Neural cell (in vitro differentiated cells): ENCODE measurements at regions not wholly inside any gene's neighbourhood (a gene's known extent, or its start where the extent isn't known, plus 50 kb on each side); places are given as distances from the start of the nearest gene placed in this dataset.

Source experiments
- H2AFZ ChIP-seq: fragments of 200-600, 300-800 bp; sonication (generic), shearing (Covaris generic); 2 replicates; pipeline ENCODE4 v1.6.0; 2014; ENCODE audit warnings: low read depth, mild to moderate bottlenecking, antibody characterized with exemption, low read length, moderate library complexity
- H3F3A ChIP-seq: fragments of 200-600 bp; shearing (Covaris generic); 2 replicates; pipeline ENCODE4 v1.6.1; 2016; ENCODE audit warnings: mild to moderate bottlenecking, moderate library complexity, mixed read lengths, antibody characterized with exemption, low read length; ENCODE audit not compliant: insufficient read depth, poor library complexity, severe bottlenecking
- H3K27ac ChIP-seq: fragments of 200-600, 300-800 bp; sonication (generic), shearing (Covaris generic); 2 replicates; pipeline ENCODE4 v1.5.1; 2014; ENCODE audit warnings: mild to moderate bottlenecking, low read length, moderate library complexity
- H3K27me3 ChIP-seq: fragments of 300-800, 200-600 bp; sonication (generic), shearing (Covaris generic); 2 replicates; pipeline ENCODE4 v1.6.0; 2014; ENCODE audit warnings: mild to moderate bottlenecking, low read depth, low read length, moderate library complexity; ENCODE audit not compliant: insufficient read depth
- H3K36me3 ChIP-seq: fragments of 300-800, 200-600 bp; sonication (generic), shearing (Covaris generic); 2 replicates; pipeline ENCODE4 v1.5.1; 2014; ENCODE audit warnings: mild to moderate bottlenecking, antibody characterized with exemption, low read length, moderate library complexity; ENCODE audit not compliant: insufficient read depth
- H3K4me2 ChIP-seq: fragments of 300-800, 200-600 bp; sonication (generic), shearing (Covaris generic); 2 replicates; pipeline ENCODE4 v1.6.0; 2014; ENCODE audit warnings: mild to moderate bottlenecking, low read length
- H3K4me3 ChIP-seq: fragments of 300-800, 200-600 bp; sonication (generic), shearing (Covaris generic); 2 replicates; pipeline ENCODE4 v1.5.1; 2014; ENCODE audit warnings: mild to moderate bottlenecking, low read length, moderate library complexity
- H3K79me2 ChIP-seq: fragments of 200-600 bp; shearing (Covaris generic); replicated peaks from 2 replicates; pipeline ENCODE4 v1.6.0; 2014; ENCODE audit warnings: mild to moderate bottlenecking, low read length, moderate library complexity; ENCODE audit not compliant: insufficient read depth
- H3K9ac ChIP-seq: fragments of 300-800, 200-600 bp; sonication (generic), shearing (Covaris generic); 2 replicates; pipeline ENCODE4 v1.6.1; 2016; ENCODE audit warnings: mild to moderate bottlenecking, low read length, mixed read lengths
- H3K9me2 ChIP-seq: fragments of 200-600 bp; shearing (Covaris generic); 2 replicates; pipeline ENCODE4 v1.6.1; 2016; ENCODE audit warnings: mild to moderate bottlenecking, low read length, mixed read lengths; ENCODE audit not compliant: insufficient read depth
- H3K9me3 ChIP-seq: fragments of 200-600, 300-800 bp; sonication (generic), shearing (Covaris generic); 2 replicates; pipeline ENCODE4 v1.6.1; 2016; ENCODE audit warnings: mild to moderate bottlenecking, mixed run types, low read length, moderate library complexity, mixed read lengths
- H4K20me1 ChIP-seq: fragments of 200-600 bp; shearing (Covaris generic); 2 replicates; pipeline ENCODE4 v1.6.1; 2016; ENCODE audit warnings: mild to moderate bottlenecking, mixed run types; ENCODE audit not compliant: insufficient read depth
- CTCF ChIP-seq: fragments of 450-650 bp; IDR thresholded peaks from 2 replicates; pipeline ENCODE4 v1.5.1; 2014; ENCODE audit warnings: antibody characterized with exemption, mild to moderate bottlenecking, moderate library complexity; ENCODE audit not compliant: poor library complexity, severe bottlenecking
- EZH2 ChIP-seq: fragments of 200-600, 300-800 bp; shearing (Covaris generic), sonication (generic); IDR thresholded peaks from 2 replicates; pipeline ENCODE4 v1.6.1; 2014; ENCODE audit warnings: antibody characterized with exemption, low read length, borderline replicate concordance, mild to moderate bottlenecking; ENCODE audit not compliant: insufficient read depth, poor library complexity, severe bottlenecking
- MXI1 ChIP-seq: fragments of 450-650 bp; conservative IDR thresholded peaks from 2 replicates; pipeline ENCODE4 v1.6.1; 2014; ENCODE audit warnings: antibody characterized with exemption, mild to moderate bottlenecking; ENCODE audit not compliant: poor library complexity, severe bottlenecking
- RAD21 ChIP-seq: fragments of 450-650 bp; conservative IDR thresholded peaks from 2 replicates; pipeline ENCODE4 v1.6.1; 2014; ENCODE audit warnings: antibody characterized with exemption, mild to moderate bottlenecking, moderate library complexity
- REST ChIP-seq: IDR thresholded peaks from 2 replicates; pipeline ENCODE4 v1.6.1; 2012; ENCODE audit warnings: borderline replicate concordance

- Histone ChIP-seq H3K36me3 (no peaks in the 10 kb centered on the region), H3F3A (no peaks in the 10 kb centered on the region), H3K4me3 (no peak overlapping the region), H3K27me3 (no peaks in the 10 kb centered on the region), H3K27ac (no peak overlapping the region), H4K20me1 (no peaks in the 10 kb centered on the region), H3K9ac (no peak overlapping the region), H3K79me2 (no peaks in the 10 kb centered on the region), H3K9me2 (no peaks in the 10 kb centered on the region), H3K4me2 (no peak overlapping the region), H3K9me3 (no peaks in the 10 kb centered on the region), H2AFZ (no peak overlapping the region)
- no peak for TF ChIP-seq EZH2
- no peak for TF ChIP-seq CTCF
- TF ChIP-seq RAD21, result no peak
These were observed 1302.8 kb upstream of the EYS start for GRCh38 chr6:67009818-67010217.

- no peak overlapping the region for H3K27ac ChIP-seq
These were observed 1296.8 kb upstream of the EYS start for GRCh38 chr6:67003844-67004243.

More at GRCh38 chr6:67003844-67004243, 1296.8 kb upstream of the EYS start:
- no peak overlapping the region for H3K4me3 ChIP-seq
- no peak overlapping the region for H3K9ac ChIP-seq
- no peaks in the 10 kb centered on the region for H3K9me2 ChIP-seq
- no peaks in the 10 kb centered on the region for H3F3A ChIP-seq
- no peaks in the 10 kb centered on the region for H3K9me3 ChIP-seq
- H3K36me3 ChIP-seq, result no peaks in the 10 kb centered on the region
- no peak for TF ChIP-seq REST
- no peak for TF ChIP-seq CTCF
- TF ChIP-seq MXI1, result no peak
- H4K20me1 ChIP-seq, result no peaks in the 10 kb centered on the region
- no peaks in the 10 kb centered on the region for H3K27me3 ChIP-seq
- H3K79me2 ChIP-seq, result no peaks in the 10 kb centered on the region
- no peak overlapping the region for H3K4me2 ChIP-seq
- H2AFZ ChIP-seq, result no peak overlapping the region
